ENCODE measurements at regions not wholly inside any gene's neighbourhood (a gene's known extent, or its start where the extent isn't known, plus 50 kb on each side); places are given as distances from the start of the nearest gene placed in this dataset.

GRCh38 chr2:217147818-217148217 is 288.0 kb upstream of the TNP1 start:
- TF ChIP-seq CTCF (IDR thresholded peaks at IDR 0.05), result no peak

DNA sequence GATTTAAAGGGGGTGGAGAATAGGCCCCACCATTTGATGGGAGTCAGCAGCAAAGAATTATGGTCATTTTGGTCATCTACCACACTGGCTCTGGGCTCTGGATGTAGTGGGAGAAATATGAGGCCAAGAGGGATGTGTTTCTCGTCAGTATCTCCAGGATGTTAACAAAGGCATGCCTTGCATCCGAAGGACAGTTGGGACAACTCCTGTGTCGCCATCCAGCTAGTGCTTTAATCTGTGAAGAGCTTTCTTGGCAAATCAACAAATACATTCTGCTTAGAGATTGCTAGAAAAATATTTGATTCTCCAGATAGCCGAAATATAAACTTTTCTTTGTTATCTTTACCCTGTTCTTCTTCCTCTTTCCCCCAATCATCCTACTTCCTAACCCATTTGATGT is 287.1 kb upstream of the TNP1 start:
- no peak for TF ChIP-seq CTCF (IDR thresholded peaks at IDR 0.05)

DNA sequence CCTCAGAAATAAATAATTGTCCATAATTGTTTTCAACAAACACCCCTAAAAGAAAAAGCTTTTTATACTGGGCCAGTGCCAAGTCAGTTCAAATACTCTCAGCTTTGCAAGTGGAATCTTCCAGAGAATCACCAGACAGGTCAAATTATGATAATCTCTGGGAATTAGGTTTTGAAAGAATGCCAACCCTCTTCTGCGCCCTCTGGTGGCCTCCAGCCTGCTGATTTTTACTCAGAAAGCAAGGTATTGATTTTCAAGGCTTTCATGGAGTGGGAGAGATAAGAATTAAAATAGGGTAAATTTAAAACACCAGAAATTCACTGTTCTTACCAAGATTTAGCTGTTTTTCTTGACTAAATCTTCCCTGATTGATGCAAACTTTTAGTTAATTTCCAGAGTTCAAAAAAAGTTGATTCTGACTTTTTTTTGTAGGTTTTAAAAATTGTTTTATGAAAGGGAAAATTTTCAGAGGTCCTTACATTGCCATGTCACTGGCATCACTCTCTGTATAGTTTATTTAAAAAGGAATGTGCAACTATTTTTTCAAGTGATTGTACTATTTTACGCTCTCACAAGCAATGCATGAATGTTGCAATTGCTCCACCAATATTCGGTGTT is 282.9 kb upstream of the TNP1 start:
- TF ChIP-seq CTCF (IDR thresholded peaks at IDR 0.05), result peak; percentile 73

- TF ChIP-seq CTCF (IDR thresholded peaks at IDR 0.05), result no peak
Observed at GRCh38 chr2:217138284-217138683, 278.4 kb upstream of the TNP1 start.

DNA sequence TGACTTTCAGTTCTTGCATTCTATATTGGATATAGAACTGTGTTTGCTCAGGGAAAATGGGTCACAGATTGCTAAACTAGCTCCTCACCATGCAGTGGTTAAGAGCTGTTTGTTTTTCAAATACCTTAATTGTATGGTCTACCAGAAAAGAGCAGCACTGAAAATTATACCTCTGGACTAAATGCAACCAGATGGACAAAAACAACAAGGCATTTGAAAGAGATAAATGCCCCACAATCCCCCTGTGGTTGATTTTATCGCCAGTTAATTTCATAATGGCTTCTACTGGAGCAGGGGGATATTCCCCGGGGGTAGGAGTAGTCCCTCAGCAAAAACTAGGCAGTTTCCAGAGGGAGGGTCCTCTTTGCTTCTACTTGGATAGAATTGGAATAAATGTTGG is 267.9 kb upstream of the TNP1 start:
- TF ChIP-seq CTCF (IDR thresholded peaks at IDR 0.05), result no peak

DNA sequence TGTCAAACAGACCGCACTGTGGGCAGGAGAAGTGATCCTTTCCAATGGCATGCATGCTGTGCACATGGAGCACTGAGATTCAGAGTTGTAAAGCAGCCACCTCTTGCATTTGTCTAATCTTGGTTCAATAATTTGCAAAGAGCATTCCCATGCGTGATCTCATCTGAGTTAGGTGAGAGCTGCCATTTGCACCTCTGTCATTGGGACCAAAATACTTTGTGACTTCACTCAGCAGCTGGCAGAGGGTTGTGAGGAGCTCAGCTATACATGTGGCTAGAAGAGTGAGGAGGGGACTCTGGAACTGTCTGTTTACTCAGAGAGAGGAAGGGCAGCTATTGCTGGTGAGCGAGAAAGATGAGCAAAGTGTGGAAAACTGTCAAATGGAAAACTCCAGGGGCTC is 265.1 kb upstream of the TNP1 start:
- no peak for TF ChIP-seq CTCF (IDR thresholded peaks at IDR 0.05)

DNA sequence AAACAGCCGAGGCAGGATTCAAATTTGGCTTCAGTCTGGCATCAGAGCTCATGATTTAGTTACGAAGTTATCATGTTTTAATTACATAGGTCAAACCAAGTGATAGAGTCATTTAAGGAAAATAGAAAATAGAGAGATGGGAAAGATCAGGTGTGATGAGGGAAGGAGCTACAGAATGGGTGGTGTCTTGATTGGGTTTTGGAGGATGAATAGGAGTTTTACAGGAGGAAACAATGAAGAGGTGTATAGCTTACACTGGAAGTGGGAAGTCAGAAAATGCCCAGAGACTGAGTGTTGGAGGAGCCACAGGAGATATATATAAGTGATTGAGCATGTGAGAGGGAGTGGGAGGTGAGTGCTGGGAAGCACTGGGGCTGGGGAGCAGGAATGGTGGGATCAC is 264.2 kb upstream of the TNP1 start:
- no peak for TF ChIP-seq CTCF (IDR thresholded peaks at IDR 0.05)

DNA sequence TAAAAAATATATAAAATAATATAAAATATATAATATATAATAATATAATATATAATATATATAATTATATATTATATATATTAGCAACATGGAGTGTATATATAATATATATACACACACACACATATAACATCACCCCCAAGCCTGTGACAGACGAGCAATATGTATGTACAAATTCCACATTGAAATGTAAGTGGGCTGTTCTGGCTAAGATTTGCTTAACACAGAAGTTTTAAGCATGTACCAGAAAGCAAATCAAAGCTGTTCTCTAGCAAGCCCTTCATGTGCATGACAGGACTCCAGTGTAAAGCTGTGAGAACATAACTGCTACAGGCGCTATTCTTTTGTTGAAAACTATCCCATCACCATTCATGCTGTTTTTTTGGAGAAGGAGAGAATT is 261.7 kb upstream of the TNP1 start:
- TF ChIP-seq CTCF (IDR thresholded peaks at IDR 0.05), result no peak
